A549 (cell line): ENCODE measurements at regions not wholly inside any gene's neighbourhood (a gene's known extent, or its start where the extent isn't known, plus 50 kb on each side); places are given as distances from the start of the nearest gene placed in this dataset.

Experiments used
- ESRRA ChIP-seq: fragments of 150-350 bp; IDR thresholded peaks from 2 replicates; pipeline ENCODE4 v1.6.1; 2014; ENCODE audit warnings: mild to moderate bottlenecking, low read length, borderline replicate concordance
- JUNB ChIP-seq: fragments of >200 bp; sonication (Bioruptor Twin); formaldehyde crosslinking; IDR thresholded peaks from 2 replicates; pipeline ENCODE4 v1.6.1; 2016
- KDM1A ChIP-seq: fragments of 200-600 bp; sonication (generic); IDR thresholded peaks from 2 replicates; pipeline ENCODE4 v1.6.1; 2016; ENCODE audit warnings: low read depth, mild to moderate bottlenecking
- RAD21 ChIP-seq, 2 experiments: fragments of >200 bp in 1 of 2; sonication (Bioruptor Twin) in 1 of 2; formaldehyde crosslinking in 1 of 2; IDR thresholded peaks in 1 of 2; conservative IDR thresholded peaks in 1 of 2; 2 replicates in 1 of 2; 3 replicates in 1 of 2; pipeline ENCODE4 v1.6.1; 2012 to 2018; ENCODE audit warnings: inconsistent platforms in 1 of 2
- TF ChIP-seq, protein P1 (sequence below): fragments of 200-600 bp; sonication (generic); IDR thresholded peaks from 2 replicates; pipeline ENCODE4 v1.6.1; 2016; ENCODE audit warnings: antibody characterized with exemption, mild to moderate bottlenecking, moderate library complexity
- TF ChIP-seq, protein P2 (sequence below): fragments of >200 bp; sonication (Bioruptor Twin); formaldehyde crosslinking; IDR thresholded peaks from 3 replicates; pipeline ENCODE4 v1.5.1; 2016
- TF ChIP-seq, protein P3 (sequence below): IDR thresholded peaks from 2 replicates; pipeline ENCODE4 v1.6.1; 2012

DNA sequence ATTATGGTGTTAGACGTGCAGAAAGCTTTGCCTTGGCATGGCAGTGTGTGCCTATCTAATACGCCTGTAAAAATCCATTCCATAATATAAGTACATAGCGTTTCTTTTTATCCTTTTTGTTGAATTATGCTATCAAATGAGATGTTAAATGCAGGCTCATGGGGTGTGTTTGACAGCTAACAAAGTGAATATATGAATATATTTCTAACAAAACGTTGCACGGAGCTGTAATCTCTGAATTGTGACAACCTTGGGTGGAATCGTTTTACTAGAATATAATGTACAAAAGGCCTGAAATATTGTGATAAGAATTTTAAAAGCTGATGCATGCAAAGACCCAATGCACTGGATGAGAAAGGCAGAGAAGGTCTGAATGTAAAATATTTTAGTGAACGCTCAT lies 763.7 kb upstream of the TMEM132C start:
- TF ChIP-seq RAD21 (conservative IDR thresholded peaks at IDR 0.05 in 1 of 2, IDR thresholded peaks at IDR 0.05 in 1 of 2) (no peak), JUNB (no peak), KDM1A (no peak), ESRRA (no peak)
- TF ChIP-seq, protein P1, sequence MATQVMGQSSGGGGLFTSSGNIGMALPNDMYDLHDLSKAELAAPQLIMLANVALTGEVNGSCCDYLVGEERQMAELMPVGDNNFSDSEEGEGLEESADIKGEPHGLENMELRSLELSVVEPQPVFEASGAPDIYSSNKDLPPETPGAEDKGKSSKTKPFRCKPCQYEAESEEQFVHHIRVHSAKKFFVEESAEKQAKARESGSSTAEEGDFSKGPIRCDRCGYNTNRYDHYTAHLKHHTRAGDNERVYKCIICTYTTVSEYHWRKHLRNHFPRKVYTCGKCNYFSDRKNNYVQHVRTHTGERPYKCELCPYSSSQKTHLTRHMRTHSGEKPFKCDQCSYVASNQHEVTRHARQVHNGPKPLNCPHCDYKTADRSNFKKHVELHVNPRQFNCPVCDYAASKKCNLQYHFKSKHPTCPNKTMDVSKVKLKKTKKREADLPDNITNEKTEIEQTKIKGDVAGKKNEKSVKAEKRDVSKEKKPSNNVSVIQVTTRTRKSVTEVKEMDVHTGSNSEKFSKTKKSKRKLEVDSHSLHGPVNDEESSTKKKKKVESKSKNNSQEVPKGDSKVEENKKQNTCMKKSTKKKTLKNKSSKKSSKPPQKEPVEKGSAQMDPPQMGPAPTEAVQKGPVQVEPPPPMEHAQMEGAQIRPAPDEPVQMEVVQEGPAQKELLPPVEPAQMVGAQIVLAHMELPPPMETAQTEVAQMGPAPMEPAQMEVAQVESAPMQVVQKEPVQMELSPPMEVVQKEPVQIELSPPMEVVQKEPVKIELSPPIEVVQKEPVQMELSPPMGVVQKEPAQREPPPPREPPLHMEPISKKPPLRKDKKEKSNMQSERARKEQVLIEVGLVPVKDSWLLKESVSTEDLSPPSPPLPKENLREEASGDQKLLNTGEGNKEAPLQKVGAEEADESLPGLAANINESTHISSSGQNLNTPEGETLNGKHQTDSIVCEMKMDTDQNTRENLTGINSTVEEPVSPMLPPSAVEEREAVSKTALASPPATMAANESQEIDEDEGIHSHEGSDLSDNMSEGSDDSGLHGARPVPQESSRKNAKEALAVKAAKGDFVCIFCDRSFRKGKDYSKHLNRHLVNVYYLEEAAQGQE = no peak
- TF ChIP-seq, protein P2, sequence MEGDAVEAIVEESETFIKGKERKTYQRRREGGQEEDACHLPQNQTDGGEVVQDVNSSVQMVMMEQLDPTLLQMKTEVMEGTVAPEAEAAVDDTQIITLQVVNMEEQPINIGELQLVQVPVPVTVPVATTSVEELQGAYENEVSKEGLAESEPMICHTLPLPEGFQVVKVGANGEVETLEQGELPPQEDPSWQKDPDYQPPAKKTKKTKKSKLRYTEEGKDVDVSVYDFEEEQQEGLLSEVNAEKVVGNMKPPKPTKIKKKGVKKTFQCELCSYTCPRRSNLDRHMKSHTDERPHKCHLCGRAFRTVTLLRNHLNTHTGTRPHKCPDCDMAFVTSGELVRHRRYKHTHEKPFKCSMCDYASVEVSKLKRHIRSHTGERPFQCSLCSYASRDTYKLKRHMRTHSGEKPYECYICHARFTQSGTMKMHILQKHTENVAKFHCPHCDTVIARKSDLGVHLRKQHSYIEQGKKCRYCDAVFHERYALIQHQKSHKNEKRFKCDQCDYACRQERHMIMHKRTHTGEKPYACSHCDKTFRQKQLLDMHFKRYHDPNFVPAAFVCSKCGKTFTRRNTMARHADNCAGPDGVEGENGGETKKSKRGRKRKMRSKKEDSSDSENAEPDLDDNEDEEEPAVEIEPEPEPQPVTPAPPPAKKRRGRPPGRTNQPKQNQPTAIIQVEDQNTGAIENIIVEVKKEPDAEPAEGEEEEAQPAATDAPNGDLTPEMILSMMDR = no peak
- TF ChIP-seq, protein P3, sequence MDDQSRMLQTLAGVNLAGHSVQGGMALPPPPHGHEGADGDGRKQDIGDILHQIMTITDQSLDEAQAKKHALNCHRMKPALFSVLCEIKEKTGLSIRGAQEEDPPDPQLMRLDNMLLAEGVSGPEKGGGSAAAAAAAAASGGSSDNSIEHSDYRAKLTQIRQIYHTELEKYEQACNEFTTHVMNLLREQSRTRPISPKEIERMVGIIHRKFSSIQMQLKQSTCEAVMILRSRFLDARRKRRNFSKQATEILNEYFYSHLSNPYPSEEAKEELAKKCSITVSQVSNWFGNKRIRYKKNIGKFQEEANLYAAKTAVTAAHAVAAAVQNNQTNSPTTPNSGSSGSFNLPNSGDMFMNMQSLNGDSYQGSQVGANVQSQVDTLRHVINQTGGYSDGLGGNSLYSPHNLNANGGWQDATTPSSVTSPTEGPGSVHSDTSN = no peak
